ENCODE measurements at regions not wholly inside any gene's neighbourhood (a gene's known extent, or its start where the extent isn't known, plus 50 kb on each side); places are given as distances from the start of the nearest gene placed in this dataset.

GRCh38 chr11:15507592-15507991, 392.9 kb downstream of the INSC start:
- ChIA-PET CTCF (ENCODE audit: low intra/inter-chr PET ratio) (no interaction called here), POLR2A (no interaction called here)
- FAIRE-seq (no peak), ATAC-seq (no peak), DNase-seq (ENCODE audit: extremely low read depth in 1 of 4, low spot score in 3 of 4) (no peak)
- Histone ChIP-seq H3K9me3 (replicated peaks; ENCODE audit: control insufficient read depth, insufficient read depth, low read depth, low read length) (no peaks in the 10 kb centered on the region), H3K36me3 (ENCODE audit: control insufficient read depth, insufficient read depth, low read length) (no peaks in the 10 kb centered on the region), H3K27me3 (ENCODE audit: control insufficient read depth in 2 of 2, insufficient read depth in 2 of 2, low read length in 2 of 2) (no peaks in the 10 kb centered on the region), H3K79me2 (ENCODE audit: control insufficient read depth, insufficient read depth, low read length) (no peaks in the 10 kb centered on the region), H4K20me1 (replicated peaks; ENCODE audit: control insufficient read depth, insufficient read depth, low read length) (no peaks in the 10 kb centered on the region), H2AFZ (ENCODE audit: low read depth, low read length) (no peak overlapping the region), H3K4me1 (replicated peaks in 1 of 2; ENCODE audit: control insufficient read depth in 2 of 2, insufficient read depth in 2 of 2, low read length in 2 of 2) (no peaks in the 10 kb centered on the region), H3K27ac (ENCODE audit: extremely low read depth, low read depth, low read length) (no peak overlapping the region), H3K9ac (ENCODE audit: insufficient read depth in 1 of 2, low read depth in 2 of 2, low read length in 2 of 2) (no peak overlapping the region), H3K4me2 (ENCODE audit: insufficient read depth, low read length) (no peak overlapping the region), H3K4me3 (no peak overlapping the region), H3K9me1 (ENCODE audit: control insufficient read depth, insufficient read depth, low read length) (no peaks in the 10 kb centered on the region)
- no TSS peak for BruUV-seq (replicated peaks)
- intact Hi-C loops (cut with micrococcal nuclease) (no loop called here), in situ Hi-C loops (cut with MboI) (no loop called here)
- TF ChIP-seq USF2 (CRISPR knock-in tag; IDR thresholded peaks at IDR 0.05) (peak; percentile 45), DDX20 (tag; IDR thresholded peaks at IDR 0.05; ENCODE audit: low read depth) (no peak), ZKSCAN1 (IDR thresholded peaks at IDR 0.05; ENCODE audit: low read depth, low read length) (no peak), ZBED1 (IDR thresholded peaks at IDR 0.05) (no peak)
- WGBS (ENCODE audit: insufficient coverage, low coverage, missing lambda C conversion rate): 1% methylated on average over 6 of the region's 6 CpGs

GRCh38 chr11:15509082-15509481, 394.4 kb downstream of the INSC start:
- BruUV-seq (replicated peaks): no TSS peak
- Histone ChIP-seq H4K20me1 (replicated peaks; ENCODE audit: control insufficient read depth, insufficient read depth, low read length) (no peaks in the 10 kb centered on the region), H3K27me3 (ENCODE audit: control insufficient read depth in 2 of 2, insufficient read depth in 2 of 2, low read length in 2 of 2) (no peaks in the 10 kb centered on the region), H3K4me2 (ENCODE audit: insufficient read depth, low read length) (no peak overlapping the region), H3K9ac (ENCODE audit: insufficient read depth in 1 of 2, low read depth in 2 of 2, low read length in 2 of 2) (no peak overlapping the region), H3K4me3 (no peak overlapping the region), H3K36me3 (ENCODE audit: control insufficient read depth, insufficient read depth, low read length) (no peaks in the 10 kb centered on the region), H3K9me1 (ENCODE audit: control insufficient read depth, insufficient read depth, low read length) (no peaks in the 10 kb centered on the region), H3K4me1 (replicated peaks in 1 of 2; ENCODE audit: control insufficient read depth in 2 of 2, insufficient read depth in 2 of 2, low read length in 2 of 2) (no peaks in the 10 kb centered on the region), H3K27ac (ENCODE audit: extremely low read depth, low read depth, low read length) (no peak overlapping the region), H2AFZ (ENCODE audit: low read depth, low read length) (no peak overlapping the region), H3K79me2 (ENCODE audit: control insufficient read depth, insufficient read depth, low read length) (no peaks in the 10 kb centered on the region), H3K9me3 (replicated peaks; ENCODE audit: control insufficient read depth, insufficient read depth, low read depth, low read length) (no peaks in the 10 kb centered on the region)
- 14% methylated on average over 2 of the region's 2 CpGs for WGBS (ENCODE audit: insufficient coverage, low coverage, missing lambda C conversion rate)
- no peak for ATAC-seq
- ChIA-PET POLR2A (no interaction called here), CTCF (ENCODE audit: low intra/inter-chr PET ratio) (no interaction called here)
- in situ Hi-C loops (cut with MboI): no loop called here
- DNase-seq (ENCODE audit: extremely low read depth in 1 of 4, low spot score in 3 of 4): no peak
- FAIRE-seq: no peak
- intact Hi-C loops (cut with micrococcal nuclease): no loop called here
- TF ChIP-seq ATF2 (CRISPR knock-in tag; IDR thresholded peaks at IDR 0.05) (no peak), CXXC5 (CRISPR knock-in tag; IDR thresholded peaks at IDR 0.05) (no peak), POLR2AphosphoS2 (IDR thresholded peaks at IDR 0.05; ENCODE audit: low read length) (no peak), CCAR2 (IDR thresholded peaks at IDR 0.05; ENCODE audit: low read depth, low read length) (no peak), ERF (CRISPR knock-in tag; IDR thresholded peaks at IDR 0.05) (no peak), EWSR1 (IDR thresholded peaks at IDR 0.05; ENCODE audit: borderline replicate concordance, low read depth, partially characterized antibody) (no peak), BMI1 (IDR thresholded peaks at IDR 0.05; ENCODE audit: low read length) (no peak), ZBTB1 (CRISPR knock-in tag; IDR thresholded peaks at IDR 0.05; ENCODE audit: borderline replicate concordance, low read depth) (no peak), LCOR (CRISPR knock-in tag; IDR thresholded peaks at IDR 0.05) (no peak), ATF4 (CRISPR knock-in tag; IDR thresholded peaks at IDR 0.05) (no peak), SMARCC2 (IDR thresholded peaks at IDR 0.05; ENCODE audit: low read depth) (no peak), TBP (optimal IDR thresholded peaks at IDR 0.05; ENCODE audit: low read depth, low read length) (no peak), BRF1 (IDR thresholded peaks at IDR 0.05; ENCODE audit: borderline replicate concordance, extremely low read depth, insufficient read length) (no peak)
